Heart left ventricle (tissue), 16 donors: ENCODE measurements at regions not wholly inside any gene's neighbourhood (a gene's known extent, or its start where the extent isn't known, plus 50 kb on each side); places are given as distances from the start of the nearest gene placed in this dataset.

Source experiments
- ATAC-seq, 4 donors: fragments of 200-7000 bp; cut with Tn5 transposase; one replicate each; pipeline ENCODE4 v1.9.1; 2020 to 2022; ENCODE audit warnings: moderate library complexity in 4 of 4, mild to moderate bottlenecking in 3 of 4, moderate number of reproducible peaks in 1 of 4
- DNase-seq, 5 donors: peaks; one replicate each; pipeline ENCODE4 v3.0.0-alpha.2; 2020
- H3K27ac ChIP-seq, 12 donors: fragments of 200-600 bp; sonication (generic) in 4 of 12; one replicate each; pipeline versions ENCODE4 v1.5.0 to v1.8.0; 2016 to 2022; ENCODE audit warnings: mild to moderate bottlenecking in 2 of 12
- H3K27me3 ChIP-seq, 9 donors: fragments of 200-600 bp; sonication (generic) in 2 of 9; one replicate each; pipeline versions ENCODE4 v1.5.1 to v1.8.0; 2016 to 2022; ENCODE audit warnings: mild to moderate bottlenecking in 3 of 9
- H3K36me3 ChIP-seq, 9 donors: fragments of 200-600 bp; sonication (generic) in 2 of 9; one replicate each; pipeline versions ENCODE4 v1.5.0 to v1.8.0; 2018 to 2022; ENCODE audit warnings: mild to moderate bottlenecking in 2 of 9
- H3K4me1 ChIP-seq, 12 donors: fragments of 200-600 bp; sonication (generic) in 4 of 12; one replicate each; pipeline versions ENCODE4 v1.5.0 to v1.8.0; 2016 to 2022; ENCODE audit warnings: mild to moderate bottlenecking in 3 of 12
- H3K4me3 ChIP-seq, 12 donors: fragments of 200-600 bp; sonication (generic) in 4 of 12; one replicate each; pipeline versions ENCODE4 v1.5.0 to v1.8.0; 2017 to 2022; ENCODE audit warnings: mild to moderate bottlenecking in 9 of 12, moderate library complexity in 4 of 12
- H3K9me3 ChIP-seq, 12 donors: fragments of 200-600 bp; sonication (generic) in 4 of 12; one replicate each; pipeline versions ENCODE4 v1.5.0 to v1.8.0; 2016 to 2022; ENCODE audit warnings: mild to moderate bottlenecking in 1 of 12
- CTCF ChIP-seq, 12 donors: fragments of 200-600 bp; sonication (generic) in 4 of 12; IDR thresholded peaks; one replicate each; pipeline versions ENCODE4 v1.5.0 to v1.8.0; 2018 to 2022; ENCODE audit warnings: antibody characterized with exemption in 12 of 12, mild to moderate bottlenecking in 5 of 12
- POLR2A ChIP-seq, 2 donors: fragments of 450-650 bp; IDR thresholded peaks; one replicate each; pipeline ENCODE4 v1.6.1; 2017; ENCODE audit warnings: antibody characterized with exemption in 2 of 2, mild to moderate bottlenecking in 2 of 2, moderate library complexity in 2 of 2
- WGBS, 4 donors: extraction: QIAGEN DNeasy Blood & Tissue Kit in 2 of 4; methylation state at CpG; one replicate each; pipeline versions ENCODE4 v1.1.5 to v1.1.7; 2013 to 2018; 5-methylcytosine and 5-hydroxymethylcytosine counted together
- intact Hi-C, 10 donors: fragments of 100-400 bp; cut with DNase I; formaldehyde crosslinking; loops; one replicate each; pipeline versions ENCODE4 v1.11.1 to v1.14.2; 2022
- donor health status: ischemic (EF 13 %, LVEDD 7.1; RV severe dilation, severe dysfunction).
- donor health status: healthy with polysubstance abuse.
- donor health status: DM: no; HTN: yes; CAD: no.
- donor health status: DM: no; HTN: no; CAD: no.
- donor health status: ischemic (EF 25% LVEDD 6.9; RV normal size, moderate dysfunction).
- donor health status: ischemic (EF 25% LVEDD 5.7; RV mildly dilated, moderate dysfunction).
- donor health status: healthy.
- donor health status: DM: yes; HTN: yes; CAD: no.
- donor health status: ischemic (EF 35%, LVEDD 5.7; RV mildly dilated, moderate dysfunction).
- donor health status: nonischemic (EF 11% LVEDD 7.7; RV severe dilation, severe dysfunction).
- donor health status: DM: yes; HTN: yes; CAD: no.
- donor health status: PGD.
- donor health status: ischemic (EF 29% LVEDD 5.4; RV normal size, mild dysfunction).
- donor health status: nonischemic (EF 23%, LVEDD 6.1; RV moderate dilation, normal function).

GRCh38 chr6:126907996-126908395 is 210.5 kb upstream of the RSPO3 start:
- 76 to 81% (median 79%) methylated on average over 5 of the region's 5 CpGs for WGBS, 4 donors
- Histone ChIP-seq H3K9me3 (no peaks in the 10 kb centered on the region), H3K36me3 (no peaks in the 10 kb centered on the region), H3K27ac (no peak overlapping the region), H3K27me3 (no peaks in the 10 kb centered on the region), H3K4me3 (no peak overlapping the region), H3K4me1 (peaks cover 0 to 2% (median 0%) of the 10 kb centered on the region in 12 donors)
- DNase-seq (no peak), ATAC-seq (no peak)
- TF ChIP-seq CTCF (IDR thresholded peaks at IDR 0.05) (no peak), POLR2A (IDR thresholded peaks at IDR 0.05) (no peak)
- intact Hi-C loops, result no loop called here

GRCh38 chr6:126909493-126909892 is 209.0 kb upstream of the RSPO3 start:
- no peak overlapping the region for H3K4me3 ChIP-seq
- H3K27ac ChIP-seq, result no peak overlapping the region
- peaks cover 0 to 2% (median 0%) of the 10 kb centered on the region in 12 donors for H3K4me1 ChIP-seq
- intact Hi-C loops, result no loop called here
- no peaks in the 10 kb centered on the region for H3K36me3 ChIP-seq
- TF ChIP-seq POLR2A (IDR thresholded peaks at IDR 0.05), result no peak
- TF ChIP-seq CTCF (IDR thresholded peaks at IDR 0.05), result no peak
- WGBS, 4 donors, result 59 to 72% (median 67%) methylated on average over 3 of the region's 3 CpGs
- DNase-seq, result no peak
- no peaks in the 10 kb centered on the region for H3K27me3 ChIP-seq
- no peak for ATAC-seq
- H3K9me3 ChIP-seq, result no peaks in the 10 kb centered on the region

- TF ChIP-seq CTCF (IDR thresholded peaks at IDR 0.05), result no peak
- TF ChIP-seq POLR2A (IDR thresholded peaks at IDR 0.05), result no peak
- 29 to 38% (median 33%) methylated on average over 1 of the region's 1 CpG for WGBS, 4 donors
- Histone ChIP-seq H3K27ac (no peak overlapping the region), H3K9me3 (no peaks in the 10 kb centered on the region), H3K4me3 (no peak overlapping the region), H3K36me3 (no peaks in the 10 kb centered on the region), H3K4me1 (no peaks in the 10 kb centered on the region), H3K27me3 (no peaks in the 10 kb centered on the region)
- ATAC-seq, result no peak
- intact Hi-C loops, result no loop called here
- DNase-seq, result no peak
These were observed 204.8 kb upstream of the RSPO3 start for GRCh38 chr6:126913651-126914050.

GRCh38 chr6:126914172-126914571 is 204.3 kb upstream of the RSPO3 start:
- TF ChIP-seq POLR2A (IDR thresholded peaks at IDR 0.05), result no peak
- TF ChIP-seq CTCF (IDR thresholded peaks at IDR 0.05), result no peak
- ATAC-seq (no peak), DNase-seq (no peak)
- H3K36me3 ChIP-seq, result no peaks in the 10 kb centered on the region
- H3K4me1 ChIP-seq, result no peaks in the 10 kb centered on the region
- intact Hi-C loops, result no loop called here
- no peaks in the 10 kb centered on the region for H3K9me3 ChIP-seq
- H3K27ac ChIP-seq, result no peak overlapping the region
- no peak overlapping the region for H3K4me3 ChIP-seq
- no peaks in the 10 kb centered on the region for H3K27me3 ChIP-seq
- WGBS, 4 donors, result 73 to 94% (median 80%) methylated on average over 2 of the region's 2 CpGs
